ENCODE measurements at regions not wholly inside any gene's neighbourhood (a gene's known extent, or its start where the extent isn't known, plus 50 kb on each side); places are given as distances from the start of the nearest gene placed in this dataset.

DNA sequence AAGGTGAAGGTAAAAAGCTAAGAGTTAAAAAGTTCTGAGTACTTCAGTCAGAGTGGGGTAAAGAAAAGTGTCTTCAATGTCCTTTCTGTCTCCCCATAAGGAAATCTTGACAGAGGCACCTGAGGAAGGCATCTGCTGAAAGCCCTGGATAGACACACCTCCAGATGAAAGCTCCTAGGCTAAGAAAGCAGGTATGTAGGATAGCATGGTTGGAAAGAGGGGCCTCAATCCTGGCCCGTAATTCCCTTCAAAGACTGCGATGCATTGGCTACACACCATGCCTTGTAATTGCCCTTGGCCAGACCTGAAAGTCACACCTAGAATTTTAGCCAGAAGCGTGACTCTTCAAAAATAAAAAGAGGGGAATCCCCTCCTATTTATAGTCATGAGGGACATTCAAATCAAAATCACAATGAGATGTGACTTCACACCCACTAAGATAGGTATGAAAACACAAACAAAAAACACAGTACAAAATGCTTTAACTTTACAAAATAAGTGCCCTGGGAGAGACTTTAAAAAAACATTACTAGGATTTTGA, 809.7 kb downstream of the IPMK start:
- Mint-ChIP-seq H3K4me1 (ENCODE audit: unreplicated experiment) (no peaks in the 10 kb centered on the region), H3K36me3 (no peaks in the 10 kb centered on the region), H3K27me3 (no peaks in the 10 kb centered on the region), H3K9me3 (no peaks in the 10 kb centered on the region), H3K4me3 (no peak overlapping the region), H3K27ac (no peak overlapping the region)
- DNase-seq (ENCODE audit: extremely low spot score, unreplicated experiment): no peak
- TF ChIP-seq, protein P1, sequence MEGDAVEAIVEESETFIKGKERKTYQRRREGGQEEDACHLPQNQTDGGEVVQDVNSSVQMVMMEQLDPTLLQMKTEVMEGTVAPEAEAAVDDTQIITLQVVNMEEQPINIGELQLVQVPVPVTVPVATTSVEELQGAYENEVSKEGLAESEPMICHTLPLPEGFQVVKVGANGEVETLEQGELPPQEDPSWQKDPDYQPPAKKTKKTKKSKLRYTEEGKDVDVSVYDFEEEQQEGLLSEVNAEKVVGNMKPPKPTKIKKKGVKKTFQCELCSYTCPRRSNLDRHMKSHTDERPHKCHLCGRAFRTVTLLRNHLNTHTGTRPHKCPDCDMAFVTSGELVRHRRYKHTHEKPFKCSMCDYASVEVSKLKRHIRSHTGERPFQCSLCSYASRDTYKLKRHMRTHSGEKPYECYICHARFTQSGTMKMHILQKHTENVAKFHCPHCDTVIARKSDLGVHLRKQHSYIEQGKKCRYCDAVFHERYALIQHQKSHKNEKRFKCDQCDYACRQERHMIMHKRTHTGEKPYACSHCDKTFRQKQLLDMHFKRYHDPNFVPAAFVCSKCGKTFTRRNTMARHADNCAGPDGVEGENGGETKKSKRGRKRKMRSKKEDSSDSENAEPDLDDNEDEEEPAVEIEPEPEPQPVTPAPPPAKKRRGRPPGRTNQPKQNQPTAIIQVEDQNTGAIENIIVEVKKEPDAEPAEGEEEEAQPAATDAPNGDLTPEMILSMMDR (conservative IDR thresholded peaks at IDR 0.05): no peak

DNA sequence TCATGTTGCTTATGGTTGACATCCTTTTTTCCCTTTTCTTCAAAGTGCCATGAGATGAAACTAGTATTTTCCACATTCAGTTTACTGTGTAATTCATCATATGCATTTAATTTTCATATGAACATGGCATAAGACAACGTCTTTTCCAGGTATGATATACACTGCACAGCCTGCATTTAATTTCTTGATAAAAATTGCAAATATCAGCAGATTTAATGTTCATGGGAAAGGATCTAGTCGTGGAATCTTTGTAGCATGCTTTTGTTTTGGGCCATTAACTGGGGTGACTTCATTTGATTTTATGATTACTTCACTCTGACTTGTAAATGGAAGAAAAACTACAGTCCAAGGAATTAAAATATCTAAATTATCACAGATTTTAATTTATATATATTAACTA, 837.3 kb downstream of the IPMK start:
- H3K27me3 Mint-ChIP-seq: no peaks in the 10 kb centered on the region
- TF ChIP-seq, protein P1 (conservative IDR thresholded peaks at IDR 0.05): no peak
- DNase-seq (ENCODE audit: extremely low spot score, unreplicated experiment): no peak
- H3K4me1 Mint-ChIP-seq (ENCODE audit: unreplicated experiment): no peaks in the 10 kb centered on the region
- H3K36me3 Mint-ChIP-seq: no peaks in the 10 kb centered on the region
- no peak overlapping the region for H3K4me3 Mint-ChIP-seq
- no peak overlapping the region for H3K27ac Mint-ChIP-seq
- H3K9me3 Mint-ChIP-seq: no peaks in the 10 kb centered on the region

DNA sequence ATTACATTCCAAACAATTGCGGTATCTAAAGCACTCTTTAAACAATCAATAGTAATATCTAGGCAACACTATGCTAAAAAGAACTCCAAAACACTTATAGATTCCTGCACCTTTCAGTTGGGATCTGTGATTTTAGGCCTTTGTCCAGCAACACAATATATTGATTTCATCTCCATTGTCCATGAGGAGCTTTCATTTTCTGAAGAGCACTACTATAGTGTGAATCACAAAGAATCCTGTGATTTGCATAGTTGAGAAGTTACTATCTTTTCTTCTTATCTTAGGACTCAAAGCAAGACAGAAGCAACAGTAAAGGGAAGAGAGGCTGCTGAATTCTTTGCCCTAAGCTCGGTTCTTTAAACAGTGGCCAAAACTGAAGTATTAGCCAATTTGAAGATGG, 846.8 kb downstream of the IPMK start:
- H3K36me3 Mint-ChIP-seq: no peaks in the 10 kb centered on the region
- peaks cover 4% of the 10 kb centered on the region for H3K9me3 Mint-ChIP-seq
- H3K27me3 Mint-ChIP-seq: no peaks in the 10 kb centered on the region
- no peaks in the 10 kb centered on the region for H3K4me1 Mint-ChIP-seq (ENCODE audit: unreplicated experiment)
- no peak overlapping the region for H3K4me3 Mint-ChIP-seq
- no peak for DNase-seq (ENCODE audit: extremely low spot score, unreplicated experiment)
- TF ChIP-seq, protein P1 (conservative IDR thresholded peaks at IDR 0.05): no peak
- H3K27ac Mint-ChIP-seq: no peak overlapping the region

DNA sequence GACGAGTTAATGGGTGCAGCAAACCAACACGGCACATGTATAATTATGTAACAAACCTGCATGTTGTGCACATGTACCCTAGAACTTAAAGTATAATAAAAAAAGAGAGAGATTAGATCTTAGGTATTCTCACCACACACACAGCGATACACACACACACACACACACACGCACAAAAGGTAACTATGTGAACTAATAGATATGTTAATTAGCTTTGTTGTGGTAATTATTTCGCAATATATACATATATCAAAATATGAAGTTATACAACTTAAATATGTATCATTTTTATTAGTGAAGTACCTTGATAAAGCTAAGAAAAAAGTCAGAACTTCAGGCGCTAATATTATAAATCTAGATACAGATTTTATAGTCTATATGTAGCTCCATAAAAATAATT, 849.2 kb downstream of the IPMK start:
- H3K27ac Mint-ChIP-seq: no peak overlapping the region
- H3K36me3 Mint-ChIP-seq: no peaks in the 10 kb centered on the region
- no peaks in the 10 kb centered on the region for H3K27me3 Mint-ChIP-seq
- no peak for DNase-seq (ENCODE audit: extremely low spot score, unreplicated experiment)
- TF ChIP-seq, protein P1 (conservative IDR thresholded peaks at IDR 0.05): no peak
- H3K9me3 Mint-ChIP-seq: peaks cover 4% of the 10 kb centered on the region
- no peak overlapping the region for H3K4me3 Mint-ChIP-seq
- H3K4me1 Mint-ChIP-seq (ENCODE audit: unreplicated experiment): no peaks in the 10 kb centered on the region

DNA sequence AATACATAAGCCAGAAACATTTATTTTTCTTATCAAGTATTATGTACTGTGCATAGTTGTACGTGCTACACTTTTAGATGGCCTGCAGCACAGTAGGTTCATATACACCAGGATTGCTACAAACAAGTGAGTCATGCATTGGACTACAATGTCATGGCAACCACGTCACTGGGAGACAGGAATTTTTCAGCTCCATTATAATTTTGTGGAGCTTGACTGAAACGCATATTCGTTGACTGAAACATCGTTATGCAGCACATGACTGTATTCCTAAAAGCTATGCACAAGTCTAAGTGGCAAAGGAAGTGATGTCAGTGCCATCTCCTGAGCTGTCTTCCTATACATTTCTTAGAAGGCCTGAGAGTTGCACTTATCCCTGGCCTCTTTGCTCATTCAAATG, 871.8 kb downstream of the IPMK start:
- H3K4me1 Mint-ChIP-seq (ENCODE audit: unreplicated experiment): no peaks in the 10 kb centered on the region
- H3K27ac Mint-ChIP-seq: no peak overlapping the region
- TF ChIP-seq, protein P1 (conservative IDR thresholded peaks at IDR 0.05): no peak
- H3K4me3 Mint-ChIP-seq: no peak overlapping the region
- H3K9me3 Mint-ChIP-seq: no peaks in the 10 kb centered on the region
- DNase-seq (ENCODE audit: extremely low spot score, unreplicated experiment): no peak
- H3K27me3 Mint-ChIP-seq: no peaks in the 10 kb centered on the region
- no peaks in the 10 kb centered on the region for H3K36me3 Mint-ChIP-seq

DNA sequence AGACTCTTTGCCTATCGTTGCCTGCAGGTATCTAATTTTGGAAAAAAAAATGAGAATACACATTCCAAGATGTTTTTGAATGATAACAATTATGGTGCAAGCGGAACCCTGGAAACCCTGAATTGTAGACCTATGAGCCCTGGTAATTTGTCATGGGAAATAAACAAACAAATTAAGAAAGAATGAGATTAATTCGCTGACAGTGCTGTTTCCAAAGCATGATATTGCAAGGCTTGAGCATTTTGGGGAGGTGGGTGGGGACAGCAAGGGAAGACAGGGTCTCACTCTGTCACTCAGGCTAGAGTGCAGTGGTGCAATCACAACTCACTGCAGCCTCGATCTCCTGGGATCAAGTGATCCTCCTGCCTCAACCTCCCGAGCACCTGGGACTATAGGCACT, 900.3 kb downstream of the IPMK start:
- H3K27ac Mint-ChIP-seq: no peak overlapping the region
- no peaks in the 10 kb centered on the region for H3K36me3 Mint-ChIP-seq
- no peaks in the 10 kb centered on the region for H3K27me3 Mint-ChIP-seq
- H3K9me3 Mint-ChIP-seq: no peaks in the 10 kb centered on the region
- no peak overlapping the region for H3K4me3 Mint-ChIP-seq
- DNase-seq (ENCODE audit: extremely low spot score, unreplicated experiment): no peak
- TF ChIP-seq, protein P1 (conservative IDR thresholded peaks at IDR 0.05): no peak
- no peaks in the 10 kb centered on the region for H3K4me1 Mint-ChIP-seq (ENCODE audit: unreplicated experiment)
